ENCODE measurements at regions not wholly inside any gene's neighbourhood (a gene's known extent, or its start where the extent isn't known, plus 50 kb on each side); places are given as distances from the start of the nearest gene placed in this dataset.

DNA sequence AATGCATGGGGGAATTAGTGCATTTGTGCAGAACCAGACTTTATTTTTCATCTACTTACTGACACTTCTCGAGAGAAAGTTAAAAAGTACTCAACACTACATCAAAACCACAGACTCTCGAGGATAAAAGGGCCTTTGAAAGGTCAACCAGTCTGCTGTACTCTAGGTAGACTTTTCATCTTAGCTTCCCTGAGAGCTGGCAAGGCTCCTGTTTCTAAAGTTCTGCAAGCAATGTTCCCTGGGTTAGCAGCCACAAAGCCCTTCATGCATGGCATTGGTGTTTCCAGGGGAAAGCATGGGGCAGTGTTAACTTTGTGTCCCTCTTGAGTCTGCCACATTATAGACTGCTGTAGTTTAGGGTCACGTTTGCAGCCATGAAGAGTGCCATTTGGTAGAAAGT is 106.4 kb upstream of the PFN2 start:
- no peaks in the 10 kb centered on the region for H3K4me1 Mint-ChIP-seq
- intact Hi-C loops (cut with micrococcal nuclease): no loop called here
- WGBS (ENCODE audit: insufficient coverage): 86% methylated on average over 1 of the region's 3 CpGs

DNA sequence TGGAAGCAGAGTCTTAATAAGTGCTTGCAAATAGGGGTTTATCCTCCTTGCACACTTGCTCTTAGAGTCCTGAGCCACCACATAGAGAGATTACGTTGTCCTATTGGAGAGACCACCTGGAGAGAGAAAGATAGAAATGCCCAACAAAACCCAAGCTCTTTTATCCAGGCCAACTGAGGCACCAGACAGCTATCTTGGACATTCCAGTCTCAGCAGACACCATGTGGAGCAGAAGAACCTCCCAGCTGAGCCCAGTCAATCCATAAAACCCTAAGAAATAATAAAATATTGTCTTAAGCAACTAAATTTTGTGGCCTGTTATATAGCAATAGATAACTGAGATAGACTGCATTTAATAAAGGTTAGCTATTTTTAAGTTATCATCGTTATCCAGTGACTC is 105.7 kb upstream of the PFN2 start:
- peaks cover 5 to 8% of the 10 kb centered on the region in 2 donors for H3K9me3 ChIP-seq (replicated peaks in 1 of 2; ENCODE audit: control insufficient read depth in 1 of 2, insufficient read depth in 1 of 2, low read length in 2 of 2)
- no peak overlapping the region for H3K4me3 ChIP-seq (replicated peaks in 1 of 3; ENCODE audit: low read depth in 2 of 3, low read length in 3 of 3)
- H3K27me3 ChIP-seq (ENCODE audit: control insufficient read depth in 2 of 2, insufficient read depth in 2 of 2, low read length in 2 of 2): no peaks in the 10 kb centered on the region
- TF ChIP-seq, protein P1, sequence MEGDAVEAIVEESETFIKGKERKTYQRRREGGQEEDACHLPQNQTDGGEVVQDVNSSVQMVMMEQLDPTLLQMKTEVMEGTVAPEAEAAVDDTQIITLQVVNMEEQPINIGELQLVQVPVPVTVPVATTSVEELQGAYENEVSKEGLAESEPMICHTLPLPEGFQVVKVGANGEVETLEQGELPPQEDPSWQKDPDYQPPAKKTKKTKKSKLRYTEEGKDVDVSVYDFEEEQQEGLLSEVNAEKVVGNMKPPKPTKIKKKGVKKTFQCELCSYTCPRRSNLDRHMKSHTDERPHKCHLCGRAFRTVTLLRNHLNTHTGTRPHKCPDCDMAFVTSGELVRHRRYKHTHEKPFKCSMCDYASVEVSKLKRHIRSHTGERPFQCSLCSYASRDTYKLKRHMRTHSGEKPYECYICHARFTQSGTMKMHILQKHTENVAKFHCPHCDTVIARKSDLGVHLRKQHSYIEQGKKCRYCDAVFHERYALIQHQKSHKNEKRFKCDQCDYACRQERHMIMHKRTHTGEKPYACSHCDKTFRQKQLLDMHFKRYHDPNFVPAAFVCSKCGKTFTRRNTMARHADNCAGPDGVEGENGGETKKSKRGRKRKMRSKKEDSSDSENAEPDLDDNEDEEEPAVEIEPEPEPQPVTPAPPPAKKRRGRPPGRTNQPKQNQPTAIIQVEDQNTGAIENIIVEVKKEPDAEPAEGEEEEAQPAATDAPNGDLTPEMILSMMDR (IDR thresholded peaks at IDR 0.05): no peak
- H3K9ac ChIP-seq (ENCODE audit: insufficient read depth, low read length, poor library complexity, severe bottlenecking): no peak overlapping the region
- peaks cover 5 to 9% (median 6%) of the 10 kb centered on the region in 3 donors for H3K27me3 Mint-ChIP-seq (ENCODE audit: low read depth in 3 of 3)
- DNase-seq: no peak
- H3K4me3 Mint-ChIP-seq: no peak overlapping the region
- no peak overlapping the region for H2AFZ ChIP-seq (ENCODE audit: insufficient read depth, low read depth, low read length, poor library complexity, severe bottlenecking)
- intact Hi-C loops (cut with micrococcal nuclease): no loop called here
- H3K79me2 ChIP-seq (ENCODE audit: insufficient read depth, low read length): no peaks in the 10 kb centered on the region
- no peaks in the 10 kb centered on the region for H4K20me1 ChIP-seq (ENCODE audit: insufficient read depth, low read length)
- H3K4me1 Mint-ChIP-seq: no peaks in the 10 kb centered on the region
- H3K36me3 ChIP-seq (replicated peaks in 1 of 2; ENCODE audit: control insufficient read depth in 1 of 2, insufficient read depth in 2 of 2, low read length in 2 of 2): no peaks in the 10 kb centered on the region
- H3K36me3 Mint-ChIP-seq: no peaks in the 10 kb centered on the region
- WGBS (ENCODE audit: insufficient coverage): no CpG with 5 or more reads among the region's 2 CpGs
- H3K4me2 ChIP-seq (replicated peaks; ENCODE audit: extremely low read depth, low read length, poor library complexity, severe bottlenecking): no peak overlapping the region
- H3K4me1 ChIP-seq (ENCODE audit: control insufficient read depth in 1 of 2, insufficient read depth in 2 of 2, low read length in 2 of 2): no peaks in the 10 kb centered on the region
- H3K27ac ChIP-seq (ENCODE audit: low read depth in 1 of 2, low read length in 2 of 2): no peak overlapping the region
- peaks cover 0 to 10% (median 6%) of the 10 kb centered on the region in 7 donors for H3K9me3 Mint-ChIP-seq
- no peak overlapping the region for H3K27ac Mint-ChIP-seq

More for the DNA sequence above, 106.4 kb upstream of the PFN2 start:
- DNase-seq: no peak
- no peaks in the 10 kb centered on the region for H3K36me3 Mint-ChIP-seq
- Histone ChIP-seq H3K9me3 (replicated peaks in 1 of 2; ENCODE audit: control insufficient read depth in 1 of 2, insufficient read depth in 1 of 2, low read length in 2 of 2) (peaks cover 5 to 8% of the 10 kb centered on the region in 2 donors), H3K4me3 (replicated peaks in 1 of 3; ENCODE audit: low read depth in 2 of 3, low read length in 3 of 3) (no peak overlapping the region), H3K79me2 (ENCODE audit: insufficient read depth, low read length) (no peaks in the 10 kb centered on the region), H3K4me1 (ENCODE audit: control insufficient read depth in 1 of 2, insufficient read depth in 2 of 2, low read length in 2 of 2) (no peaks in the 10 kb centered on the region), H3K9ac (ENCODE audit: insufficient read depth, low read length, poor library complexity, severe bottlenecking) (no peak overlapping the region), H3K4me2 (replicated peaks; ENCODE audit: extremely low read depth, low read length, poor library complexity, severe bottlenecking) (no peak overlapping the region), H3K27ac (ENCODE audit: low read depth in 1 of 2, low read length in 2 of 2) (no peak overlapping the region), H3K36me3 (replicated peaks in 1 of 2; ENCODE audit: control insufficient read depth in 1 of 2, insufficient read depth in 2 of 2, low read length in 2 of 2) (no peaks in the 10 kb centered on the region), H3K27me3 (ENCODE audit: control insufficient read depth in 2 of 2, insufficient read depth in 2 of 2, low read length in 2 of 2) (no peaks in the 10 kb centered on the region), H4K20me1 (ENCODE audit: insufficient read depth, low read length) (no peaks in the 10 kb centered on the region), H2AFZ (ENCODE audit: insufficient read depth, low read depth, low read length, poor library complexity, severe bottlenecking) (no peak overlapping the region)
- TF ChIP-seq, protein P1 (IDR thresholded peaks at IDR 0.05): no peak
- H3K9me3 Mint-ChIP-seq: peaks cover 0 to 10% (median 6%) of the 10 kb centered on the region in 7 donors
- no peak overlapping the region for H3K27ac Mint-ChIP-seq
- H3K27me3 Mint-ChIP-seq (ENCODE audit: low read depth in 3 of 3): peaks cover 5 to 8% (median 5%) of the 10 kb centered on the region in 3 donors
- no peak overlapping the region for H3K4me3 Mint-ChIP-seq

All from CD14-positive monocyte (primary cell).